MV-4-11 (cell line): ENCODE measurements at regions not wholly inside any gene's neighbourhood (a gene's known extent, or its start where the extent isn't known, plus 50 kb on each side); places are given as distances from the start of the nearest gene placed in this dataset.

ENCODE experiments used
- DNase-seq: peaks from one replicate; lab custom pipeline; 2025; lab: John Stamatoyannopoulos, UW

- DNase-seq: no peak
These were observed 64.8 kb upstream of the PLEKHG3 start for GRCh38 chr14:64639340-64639821.

DNA sequence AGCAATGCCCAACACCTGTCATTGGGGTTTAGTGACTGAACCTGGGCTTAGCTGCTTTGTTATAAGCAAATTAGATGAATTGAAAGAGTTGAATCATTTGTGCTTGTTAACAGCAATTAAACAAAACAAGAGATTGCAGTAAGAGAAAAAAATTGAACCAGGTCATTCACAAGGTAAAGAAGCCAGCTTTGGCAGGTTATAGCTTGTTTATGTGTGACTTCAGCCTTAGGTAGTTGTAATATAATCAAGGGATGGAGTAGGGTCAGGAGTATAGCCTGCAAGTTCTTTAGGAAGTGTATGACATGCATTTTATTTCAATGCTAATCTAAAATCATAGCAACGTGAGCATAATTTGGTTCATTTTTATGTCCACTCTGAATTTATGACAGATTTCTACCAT lies 63.4 kb upstream of the PLEKHG3 start:
- no peak for DNase-seq

- no peak for DNase-seq
These were observed 62.5 kb upstream of the PLEKHG3 start for GRCh38 chr14:64641760-64642159.

DNA sequence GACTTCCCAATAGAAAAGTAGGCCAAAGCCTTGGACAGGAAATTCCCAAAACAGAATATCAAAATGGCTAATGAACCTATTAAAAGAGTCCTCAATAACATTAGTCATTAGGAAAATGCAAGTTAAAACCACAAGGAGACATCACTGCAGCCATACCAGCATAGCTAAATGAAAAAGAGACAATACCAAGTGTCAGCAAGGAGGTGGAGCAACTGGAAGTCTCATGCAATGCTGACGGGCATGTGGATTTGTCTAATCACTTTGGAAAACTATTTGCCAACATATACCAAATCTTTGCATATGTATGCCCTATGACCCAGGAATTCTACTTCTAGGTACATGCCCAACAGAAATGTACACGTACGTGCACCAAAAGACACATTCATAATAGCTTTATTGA lies 60.5 kb upstream of the PLEKHG3 start:
- no peak for DNase-seq

DNA sequence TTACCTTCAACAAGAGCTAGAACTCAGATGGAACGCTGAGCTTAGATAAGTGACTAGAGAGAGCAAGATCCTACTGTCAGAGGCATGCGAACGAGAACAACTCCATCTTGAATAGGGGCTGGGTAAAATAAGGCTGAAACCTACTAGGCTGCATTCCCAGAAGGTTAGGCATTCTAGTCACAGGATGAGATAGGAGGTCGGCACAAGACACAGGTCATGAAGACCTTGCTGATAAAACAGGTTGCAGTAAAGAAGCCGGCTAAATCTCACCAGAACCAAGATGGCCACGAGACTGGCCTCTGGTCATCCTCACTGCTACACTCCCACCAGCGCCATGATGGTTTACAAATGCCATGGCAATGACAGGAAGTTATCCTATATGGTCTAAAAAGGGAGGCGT lies 59.6 kb upstream of the PLEKHG3 start:
- no peak for DNase-seq

- DNase-seq: no peak
These were observed 58.9 kb upstream of the PLEKHG3 start for GRCh38 chr14:64645220-64645892.

- DNase-seq: no peak
These were observed 58.1 kb upstream of the PLEKHG3 start for GRCh38 chr14:64646103-64646502.

GRCh38 chr14:64649383-64649998 lies 54.7 kb upstream of the PLEKHG3 start:
- DNase-seq: peak; percentile 34

- DNase-seq: no peak
These were observed 50.4 kb upstream of the PLEKHG3 start for GRCh38 chr14:64653900-64654245.

- DNase-seq: peak; percentile 99
These were observed 49.9 kb upstream of the PLEKHG3 start for GRCh38 chr14:64654246-64654900.
